GM19023 (cell line): ENCODE measurements at regions not wholly inside any gene's neighbourhood (a gene's known extent, or its start where the extent isn't known, plus 50 kb on each side); places are given as distances from the start of the nearest gene placed in this dataset.

Source experiments
- ATAC-seq: cut with Tn5 transposase; IDR thresholded peaks from one replicate; pipeline ENCODE4 v1.9.1; 2021; ENCODE audit warnings: mild to moderate bottlenecking, moderate library complexity; ENCODE audit not compliant: unreplicated experiment

- no peak for ATAC-seq
Observed at GRCh38 chr9:87319656-87320055, 178.0 kb upstream of the DAPK1 start.

- no peak for ATAC-seq
Observed at GRCh38 chr9:87320146-87320884, 177.4 kb upstream of the DAPK1 start.

GRCh38 chr9:87322840-87323635, 174.6 kb upstream of the DAPK1 start:
- ATAC-seq, result no peak

GRCh38 chr9:87323928-87324327, 173.7 kb upstream of the DAPK1 start:
- ATAC-seq, result no peak

GRCh38 chr9:87324613-87325194, 173.0 kb upstream of the DAPK1 start:
- ATAC-seq, result no peak

- ATAC-seq, result no peak
Observed at GRCh38 chr9:87327575-87328125, 170.0 kb upstream of the DAPK1 start.

GRCh38 chr9:87333802-87334201, 163.9 kb upstream of the DAPK1 start:
- ATAC-seq, result no peak

GRCh38 chr9:87334366-87334765, 163.3 kb upstream of the DAPK1 start:
- ATAC-seq, result no peak

GRCh38 chr9:87336407-87336806, 161.3 kb upstream of the DAPK1 start:
- no peak for ATAC-seq

GRCh38 chr9:87336914-87337333, 160.7 kb upstream of the DAPK1 start:
- no peak for ATAC-seq

- ATAC-seq, result no peak
Observed at GRCh38 chr9:87337335-87338087, 160.2 kb upstream of the DAPK1 start.

GRCh38 chr9:87338088-87338989, 159.3 kb upstream of the DAPK1 start:
- ATAC-seq, result no peak

- no peak for ATAC-seq
Observed at GRCh38 chr9:87340391-87340790, 157.3 kb upstream of the DAPK1 start.

GRCh38 chr9:87342743-87343142, 154.9 kb upstream of the DAPK1 start:
- no peak for ATAC-seq

GRCh38 chr9:87343816-87344430, 153.7 kb upstream of the DAPK1 start:
- no peak for ATAC-seq

- ATAC-seq, result no peak
Observed at GRCh38 chr9:87346061-87346665, 151.5 kb upstream of the DAPK1 start.

- no peak for ATAC-seq
Observed at GRCh38 chr9:87350915-87351314, 146.8 kb upstream of the DAPK1 start.

GRCh38 chr9:87353301-87353700, 144.4 kb upstream of the DAPK1 start:
- ATAC-seq, result no peak

- no peak for ATAC-seq
Observed at GRCh38 chr9:87354147-87354546, 143.5 kb upstream of the DAPK1 start.
